ENCODE measurements at regions not wholly inside any gene's neighbourhood (a gene's known extent, or its start where the extent isn't known, plus 50 kb on each side); places are given as distances from the start of the nearest gene placed in this dataset.

DNA sequence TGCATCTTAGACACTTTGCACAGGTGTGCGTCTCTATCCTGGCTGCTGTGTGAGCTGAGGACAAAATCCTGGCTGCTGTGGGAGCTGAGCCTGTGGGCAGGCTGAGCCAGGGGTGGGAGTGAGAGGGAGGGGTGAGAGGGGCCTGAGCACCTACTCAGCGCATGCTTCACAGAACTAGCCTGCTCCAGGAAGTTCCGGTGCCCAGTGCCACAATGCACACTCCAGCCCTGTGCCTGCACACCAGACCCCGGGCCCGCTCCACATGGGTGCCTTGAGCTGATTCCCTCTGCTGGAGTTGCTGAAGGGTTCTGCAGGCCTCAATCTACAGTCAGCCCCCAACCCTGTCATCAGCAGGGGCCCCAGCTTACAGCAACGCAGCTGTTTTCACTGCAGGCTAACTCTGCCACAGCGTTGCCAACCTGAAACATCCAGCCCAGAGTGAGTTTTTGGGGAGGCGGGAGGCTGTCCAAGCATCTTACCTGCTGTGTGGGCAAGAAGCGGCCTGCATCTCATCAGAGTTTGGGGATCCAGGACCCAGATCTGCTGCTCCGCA, 1377.9 kb downstream of the TBC1D22A start:
- no peak overlapping the region for H3K4me3 ChIP-seq (ENCODE audit: low read depth, low read length)
- in situ Hi-C loops (cut with HindIII; ENCODE audit: low sequenced_read_pairs) = no loop called here
- TF ChIP-seq, protein P1, sequence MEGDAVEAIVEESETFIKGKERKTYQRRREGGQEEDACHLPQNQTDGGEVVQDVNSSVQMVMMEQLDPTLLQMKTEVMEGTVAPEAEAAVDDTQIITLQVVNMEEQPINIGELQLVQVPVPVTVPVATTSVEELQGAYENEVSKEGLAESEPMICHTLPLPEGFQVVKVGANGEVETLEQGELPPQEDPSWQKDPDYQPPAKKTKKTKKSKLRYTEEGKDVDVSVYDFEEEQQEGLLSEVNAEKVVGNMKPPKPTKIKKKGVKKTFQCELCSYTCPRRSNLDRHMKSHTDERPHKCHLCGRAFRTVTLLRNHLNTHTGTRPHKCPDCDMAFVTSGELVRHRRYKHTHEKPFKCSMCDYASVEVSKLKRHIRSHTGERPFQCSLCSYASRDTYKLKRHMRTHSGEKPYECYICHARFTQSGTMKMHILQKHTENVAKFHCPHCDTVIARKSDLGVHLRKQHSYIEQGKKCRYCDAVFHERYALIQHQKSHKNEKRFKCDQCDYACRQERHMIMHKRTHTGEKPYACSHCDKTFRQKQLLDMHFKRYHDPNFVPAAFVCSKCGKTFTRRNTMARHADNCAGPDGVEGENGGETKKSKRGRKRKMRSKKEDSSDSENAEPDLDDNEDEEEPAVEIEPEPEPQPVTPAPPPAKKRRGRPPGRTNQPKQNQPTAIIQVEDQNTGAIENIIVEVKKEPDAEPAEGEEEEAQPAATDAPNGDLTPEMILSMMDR (IDR thresholded peaks at IDR 0.05; ENCODE audit: low read depth, low read length, missing control alignments) = no peak
- DNase-seq (ENCODE audit: low read depth) = no peak

DNA sequence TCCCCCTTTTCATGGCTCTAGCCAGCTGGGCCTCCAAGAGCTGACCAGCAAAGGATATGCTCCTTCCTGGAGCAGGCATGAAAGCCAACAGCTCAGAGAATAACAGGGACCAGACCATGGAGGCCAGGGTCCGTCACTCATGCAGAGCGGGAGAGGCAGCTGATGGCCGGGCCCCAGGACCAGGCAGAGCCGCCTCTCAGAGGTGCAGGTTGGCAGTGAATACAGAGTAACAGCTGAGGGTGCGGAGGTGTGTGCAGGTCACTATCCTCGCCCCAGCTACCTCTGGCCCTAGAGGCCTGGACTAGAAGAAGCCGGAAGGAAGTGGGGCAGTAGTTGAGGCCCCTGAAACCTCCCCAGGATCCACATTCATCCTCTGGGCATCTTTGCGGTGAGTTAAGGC, 1377.3 kb downstream of the TBC1D22A start:
- TF ChIP-seq, protein P1 (IDR thresholded peaks at IDR 0.05; ENCODE audit: low read depth, low read length, missing control alignments) = no peak
- in situ Hi-C loops (cut with HindIII; ENCODE audit: low sequenced_read_pairs) = no loop called here
- no peak for DNase-seq (ENCODE audit: low read depth)
- no peak overlapping the region for H3K4me3 ChIP-seq (ENCODE audit: low read depth, low read length)

DNA sequence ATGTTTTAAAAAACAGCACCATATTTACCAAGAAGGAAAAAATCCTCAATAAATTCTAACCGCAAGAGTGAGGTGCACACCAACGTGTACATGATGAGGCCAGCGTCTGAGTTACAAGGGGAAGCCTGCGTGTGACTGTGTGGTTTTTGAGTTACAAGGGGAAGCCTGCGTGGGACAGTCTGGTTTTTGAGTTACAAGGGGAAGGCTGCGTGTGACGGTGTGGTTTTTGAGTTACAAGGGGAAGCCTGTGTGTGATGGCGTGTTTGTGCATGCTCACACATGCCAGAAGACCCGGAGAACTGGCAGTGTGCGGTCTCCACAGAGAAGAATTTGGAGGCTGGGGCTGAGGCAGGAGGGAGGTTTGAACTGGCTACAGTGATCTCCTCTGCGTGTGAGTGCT, 1376.4 kb downstream of the TBC1D22A start:
- TF ChIP-seq, protein P1 (IDR thresholded peaks at IDR 0.05; ENCODE audit: low read depth, low read length, missing control alignments) = no peak
- no peak overlapping the region for H3K4me3 ChIP-seq (ENCODE audit: low read depth, low read length)
- in situ Hi-C loops (cut with HindIII; ENCODE audit: low sequenced_read_pairs) = no loop called here
- DNase-seq (ENCODE audit: low read depth) = no peak

DNA sequence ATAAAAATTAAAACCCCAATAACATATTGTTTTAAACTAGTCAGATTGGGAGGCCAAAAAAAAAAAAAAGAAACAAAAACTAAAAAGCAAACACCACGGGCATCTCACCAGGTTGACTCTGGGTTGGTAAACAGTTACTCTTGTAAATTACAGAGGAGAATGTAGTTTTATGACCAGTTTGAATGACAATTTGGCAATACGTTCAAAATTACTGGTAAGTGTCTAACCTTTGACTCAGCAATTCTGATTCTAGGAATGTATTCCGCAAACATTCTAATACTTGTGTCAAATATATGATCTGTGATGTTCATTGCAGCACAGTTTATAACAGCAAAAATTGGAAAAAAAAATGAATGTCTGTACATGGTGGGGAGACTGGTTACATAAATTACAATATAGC, 1376.0 kb downstream of the TBC1D22A start:
- no peak overlapping the region for H3K4me3 ChIP-seq (ENCODE audit: low read depth, low read length)
- DNase-seq (ENCODE audit: low read depth) = no peak
- TF ChIP-seq, protein P1 (IDR thresholded peaks at IDR 0.05; ENCODE audit: low read depth, low read length, missing control alignments) = no peak
- in situ Hi-C loops (cut with HindIII; ENCODE audit: low sequenced_read_pairs) = no loop called here

DNA sequence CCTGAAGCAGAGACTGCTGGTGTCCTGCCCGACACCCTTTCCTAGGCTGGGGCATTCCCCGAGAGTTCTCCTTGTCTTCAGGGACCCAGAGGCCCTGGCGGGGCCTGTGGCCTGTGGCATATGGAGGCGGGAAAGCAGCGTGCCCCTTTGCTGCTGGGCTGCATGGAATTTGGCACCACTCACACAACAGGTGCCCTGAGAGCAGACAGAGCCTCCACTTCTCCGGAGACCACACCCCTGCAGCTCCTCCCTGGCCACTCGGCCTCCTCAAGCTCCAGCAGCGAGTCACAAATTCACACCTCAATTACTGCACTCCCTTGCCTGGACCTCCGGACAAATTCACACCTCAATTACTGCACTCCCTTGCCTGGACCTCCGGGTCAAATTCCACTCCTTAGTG, 1375.2 kb downstream of the TBC1D22A start:
- TF ChIP-seq, protein P1 (IDR thresholded peaks at IDR 0.05; ENCODE audit: low read depth, low read length, missing control alignments) = no peak
- in situ Hi-C loops (cut with HindIII; ENCODE audit: low sequenced_read_pairs) = no loop called here
- H3K4me3 ChIP-seq (ENCODE audit: low read depth, low read length) = no peak overlapping the region
- DNase-seq (ENCODE audit: low read depth) = no peak

DNA sequence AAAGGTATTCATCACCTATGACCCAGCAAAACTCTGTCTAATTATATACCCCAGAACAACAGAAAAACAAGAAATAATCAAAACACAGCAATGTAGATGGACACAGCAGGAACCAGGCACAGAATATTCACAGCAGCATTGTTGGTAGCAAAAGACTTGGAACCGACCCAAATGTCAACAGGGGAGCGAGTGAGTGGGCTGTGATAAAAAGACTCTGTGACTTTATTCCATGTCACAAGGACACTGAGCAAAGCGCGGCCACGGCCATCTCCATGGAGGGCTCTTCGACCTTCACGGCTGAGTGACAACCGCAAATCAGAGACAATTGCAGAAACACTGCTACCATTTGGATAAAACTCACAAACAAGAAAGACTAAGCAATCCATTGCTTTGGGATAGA, 1373.1 kb downstream of the TBC1D22A start:
- TF ChIP-seq, protein P1 (IDR thresholded peaks at IDR 0.05; ENCODE audit: low read depth, low read length, missing control alignments) = no peak
- in situ Hi-C loops (cut with HindIII; ENCODE audit: low sequenced_read_pairs) = no loop called here
- no peak for DNase-seq (ENCODE audit: low read depth)
- no peak overlapping the region for H3K4me3 ChIP-seq (ENCODE audit: low read depth, low read length)

DNA sequence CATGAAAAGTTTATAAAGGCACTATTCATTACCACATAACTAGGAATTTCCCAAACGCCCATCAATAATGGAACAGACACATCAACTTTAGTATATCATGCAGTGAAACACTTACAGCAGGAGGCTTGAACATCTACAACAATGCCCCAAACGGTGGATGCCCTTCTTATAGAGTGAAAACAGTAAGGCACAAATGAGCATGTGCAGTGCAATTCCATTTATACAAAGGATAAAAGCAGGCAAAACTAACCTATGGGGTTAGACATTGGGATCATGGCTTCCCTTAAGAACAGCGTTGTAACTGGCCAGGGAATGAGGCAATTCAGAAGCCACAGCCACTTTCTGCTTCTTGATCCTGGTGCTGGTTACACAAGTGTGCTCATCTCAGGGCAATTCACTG, 1363.0 kb downstream of the TBC1D22A start:
- in situ Hi-C loops (cut with HindIII; ENCODE audit: low sequenced_read_pairs) = no loop called here
- H3K4me3 ChIP-seq (ENCODE audit: low read depth, low read length) = no peak overlapping the region
- DNase-seq (ENCODE audit: low read depth) = no peak
- TF ChIP-seq, protein P1 (IDR thresholded peaks at IDR 0.05; ENCODE audit: low read depth, low read length, missing control alignments) = no peak
